Retina (tissue), 1 donor: ENCODE measurements at regions not wholly inside any gene's neighbourhood (a gene's known extent, or its start where the extent isn't known, plus 50 kb on each side); places are given as distances from the start of the nearest gene placed in this dataset.

Experiments used
- DNase-seq: peaks from one replicate; pipeline ENCODE4 v3.0.0-alpha.2; 2016

DNA sequence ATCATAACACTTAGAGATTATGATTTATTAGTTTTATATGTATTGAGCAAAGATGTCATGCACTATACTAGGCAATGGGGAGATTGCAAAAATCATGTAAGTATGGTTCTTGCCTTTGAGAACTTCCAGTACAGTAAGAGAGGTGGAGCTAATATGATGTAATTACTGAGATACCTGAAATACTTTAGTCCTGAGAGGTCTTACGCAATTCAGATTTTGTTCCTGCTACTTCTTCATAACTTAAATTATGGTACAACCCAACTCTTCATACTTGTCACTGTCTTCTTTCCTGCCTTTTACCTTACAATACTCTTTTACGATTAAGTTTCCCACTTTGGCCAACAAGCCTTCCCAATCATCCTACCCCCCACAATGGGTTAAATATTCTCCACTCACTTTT, 564.2 kb upstream of the PITX2 start:
- no peak for DNase-seq

DNA sequence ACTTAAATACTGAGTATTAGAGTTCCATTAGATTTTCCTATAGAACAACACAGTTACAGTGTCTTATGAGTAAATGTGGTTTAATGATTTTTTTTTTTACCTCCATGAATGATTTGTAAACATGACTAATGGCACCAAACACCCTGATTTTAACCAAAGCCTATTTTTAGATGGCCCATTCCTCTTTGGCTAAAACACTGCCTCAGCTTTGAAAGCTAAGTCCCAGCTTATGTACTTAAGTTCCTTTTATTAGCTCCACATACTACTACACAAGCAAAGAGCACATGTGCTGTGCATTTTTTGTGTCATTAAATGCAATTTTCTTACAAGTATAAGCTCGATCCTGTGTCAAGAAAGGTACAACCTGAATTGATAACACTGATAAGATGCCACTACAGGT, 575.6 kb upstream of the PITX2 start:
- DNase-seq: no peak

DNA sequence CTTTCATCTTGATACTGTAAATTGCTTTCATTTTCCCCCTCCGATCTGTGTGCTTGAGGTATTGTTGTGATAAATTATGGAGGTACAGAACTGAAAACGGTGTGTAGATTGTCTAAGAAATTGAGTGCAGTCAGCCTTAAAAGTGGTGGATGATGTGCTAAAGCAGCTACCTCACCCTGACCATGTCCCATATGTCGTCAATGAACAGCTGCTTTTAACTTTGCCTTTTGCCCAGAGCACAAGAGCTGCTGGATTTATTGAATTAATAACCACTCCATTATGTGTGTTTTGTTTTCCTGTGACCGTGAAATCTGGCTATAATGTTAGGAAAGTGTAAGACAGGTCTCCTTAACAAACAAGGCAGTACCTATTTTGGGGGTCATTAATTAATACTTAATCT, 581.9 kb upstream of the PITX2 start:
- DNase-seq: no peak

DNA sequence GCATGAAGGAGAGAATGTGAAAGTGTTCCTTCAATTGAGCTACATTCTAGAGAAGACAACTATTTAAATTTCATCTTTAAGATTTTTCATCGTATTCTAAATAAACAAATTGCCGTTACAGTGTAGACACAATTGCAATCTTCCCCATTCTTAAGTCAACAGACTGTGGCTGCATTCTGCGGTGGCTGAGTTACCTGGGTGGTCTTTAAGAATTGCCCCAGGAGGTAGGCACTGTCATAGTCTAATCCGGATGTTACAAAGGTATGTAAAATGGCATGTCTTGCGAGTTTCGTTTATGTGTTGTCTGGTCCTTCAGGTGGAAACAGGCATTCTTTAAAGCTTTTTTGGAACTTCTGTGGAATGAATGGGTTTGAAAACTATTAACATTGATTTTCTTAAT, 586.1 kb upstream of the PITX2 start:
- no peak for DNase-seq

DNA sequence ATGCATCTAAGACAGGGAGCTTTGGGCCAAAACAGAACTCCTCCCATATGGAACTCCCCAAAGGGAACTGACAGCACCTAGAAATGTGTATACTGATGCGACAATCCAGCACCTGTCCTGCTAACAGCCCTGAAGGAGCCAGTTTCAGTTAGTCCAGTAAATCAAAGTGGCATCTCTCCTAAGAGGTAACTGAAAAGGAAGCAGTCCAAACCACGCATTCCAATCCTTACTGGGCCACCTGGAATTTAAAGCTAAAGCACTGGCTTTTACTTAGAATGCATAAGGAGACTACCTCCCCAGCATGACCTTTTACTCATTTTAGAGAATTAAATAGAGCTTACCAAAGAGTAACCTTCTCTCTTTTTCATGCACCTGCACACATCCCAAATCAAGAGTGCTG, 586.8 kb upstream of the PITX2 start:
- no peak for DNase-seq

DNA sequence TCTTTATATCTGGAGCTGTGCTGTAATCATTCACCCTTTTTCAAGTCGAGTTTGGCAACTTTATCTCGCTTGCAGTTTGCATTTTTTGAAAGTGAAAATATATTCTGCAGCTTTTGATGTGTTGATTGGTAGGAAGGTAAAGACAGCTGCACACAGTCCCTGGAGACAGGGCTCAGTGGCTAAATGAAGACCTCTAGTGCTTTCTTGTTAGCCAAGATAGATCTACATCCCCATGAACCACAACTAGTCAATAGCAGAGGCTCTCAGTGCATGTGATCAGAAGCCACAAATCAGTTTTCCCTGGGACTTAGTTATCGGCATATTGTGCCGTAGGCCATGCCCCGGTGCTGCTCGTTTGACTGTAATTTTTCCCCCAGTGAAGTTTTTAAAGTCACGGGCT, 587.7 kb upstream of the PITX2 start:
- DNase-seq: no peak

DNA sequence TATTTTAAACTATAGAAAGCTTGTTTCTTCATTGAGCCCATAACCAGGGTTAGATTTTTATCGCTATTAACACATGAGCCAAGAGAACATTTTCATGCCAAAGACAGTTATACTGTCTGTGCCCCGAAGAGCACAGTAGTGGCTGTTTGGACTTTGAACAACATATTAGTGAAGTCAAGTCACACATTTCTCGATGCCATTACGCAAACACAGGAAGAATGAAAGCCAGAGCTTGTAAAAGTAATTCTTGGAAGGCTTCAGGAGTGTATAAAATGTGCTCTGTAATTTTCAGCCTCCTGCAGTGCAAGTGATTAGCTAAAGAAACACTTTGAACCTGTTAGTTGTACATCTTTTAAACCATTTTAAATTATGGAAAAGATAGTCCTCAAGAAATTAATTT, 590.7 kb upstream of the PITX2 start:
- DNase-seq: no peak

DNA sequence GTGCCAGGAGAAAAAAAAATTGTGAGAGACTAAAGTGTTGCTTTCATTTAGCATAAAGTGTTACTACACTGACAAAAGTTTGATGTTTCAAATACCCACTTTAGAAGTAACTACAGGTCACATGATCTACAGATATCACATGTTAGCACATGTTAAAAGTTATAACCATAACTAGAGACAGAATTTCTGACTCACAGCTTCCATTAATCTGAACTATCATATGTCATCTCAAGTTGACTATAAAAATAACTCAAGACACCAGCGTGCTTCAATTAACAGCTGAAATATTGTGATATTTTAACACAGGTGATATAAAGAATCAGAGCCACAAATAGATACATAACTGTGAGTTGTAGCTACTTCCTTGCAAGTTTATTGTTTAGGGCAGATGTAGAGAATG, 591.5 kb upstream of the PITX2 start:
- DNase-seq: no peak

DNA sequence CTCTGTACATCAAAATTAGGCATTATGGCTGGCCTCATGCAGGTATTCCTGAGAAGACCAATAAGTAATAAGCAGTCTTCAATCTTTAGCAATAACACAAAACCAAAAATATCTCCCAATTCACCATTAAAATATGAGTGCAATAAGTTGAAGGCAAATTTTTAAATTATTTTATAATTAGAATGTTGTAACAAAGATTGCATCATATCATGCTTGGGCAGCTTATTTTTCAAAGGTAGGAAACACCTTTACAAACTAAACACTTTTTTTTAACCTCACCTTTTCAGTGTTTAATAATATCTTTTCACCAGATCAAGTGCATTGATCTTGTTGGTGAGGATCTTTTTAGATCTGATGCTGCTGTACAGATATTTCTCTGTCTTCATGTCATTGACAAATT, 592.9 kb upstream of the PITX2 start:
- DNase-seq: no peak

DNA sequence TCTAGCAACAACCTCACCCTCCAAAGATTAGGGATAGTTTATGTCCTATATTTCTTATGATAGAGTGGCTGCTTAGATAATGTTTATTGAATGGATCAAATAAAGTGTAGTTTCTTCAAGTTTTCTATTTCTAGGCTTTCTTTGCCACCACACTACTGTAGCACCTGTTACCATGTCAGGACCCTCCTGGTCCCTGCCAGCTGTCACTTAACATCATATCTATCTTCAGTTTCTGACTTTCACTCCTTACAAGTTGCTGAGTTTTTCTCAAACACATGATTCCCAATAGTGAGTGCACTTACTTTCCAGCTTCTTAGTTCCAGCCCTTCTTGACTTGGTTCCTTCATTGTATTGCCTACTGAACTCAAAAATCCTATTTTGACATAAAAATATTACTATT, 593.9 kb upstream of the PITX2 start:
- no peak for DNase-seq

DNA sequence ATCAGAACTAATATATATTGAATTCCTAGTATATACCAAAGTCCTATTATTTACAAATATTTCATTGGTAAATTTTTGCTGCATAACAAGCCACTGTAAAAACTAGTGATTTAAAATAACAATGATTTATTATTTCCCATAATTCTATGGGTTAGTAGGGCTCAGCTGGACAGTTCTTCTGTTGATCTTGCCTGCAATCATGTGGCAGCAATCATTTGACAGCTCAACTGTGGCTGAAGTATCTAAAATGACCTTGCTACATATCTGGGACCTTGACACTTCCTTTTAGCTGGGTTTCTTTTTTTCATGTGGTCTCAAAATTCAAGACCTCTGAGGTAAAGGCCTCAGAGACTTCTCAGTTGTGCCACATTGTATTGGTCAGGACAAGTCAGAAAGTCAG, 598.5 kb upstream of the PITX2 start:
- DNase-seq: no peak

DNA sequence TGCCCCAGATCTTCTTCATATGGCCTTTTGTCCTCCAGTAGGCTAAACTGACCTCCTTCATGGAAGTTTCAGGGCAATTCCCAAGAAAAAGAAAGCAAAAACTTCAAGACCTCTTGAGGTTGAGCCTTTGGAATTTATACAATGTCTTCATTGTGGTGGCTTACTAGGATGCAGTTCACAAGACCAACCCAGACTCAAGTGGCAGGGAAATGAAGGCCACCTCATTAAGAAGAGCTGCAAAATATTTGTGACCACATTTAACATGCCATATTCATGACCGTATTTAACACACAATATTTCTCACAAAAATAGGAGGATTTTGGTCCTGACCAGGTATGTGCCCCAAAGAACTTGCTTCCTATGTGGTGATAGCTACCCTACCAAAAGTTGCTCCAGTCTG, 605.5 kb upstream of the PITX2 start:
- DNase-seq: no peak

DNA sequence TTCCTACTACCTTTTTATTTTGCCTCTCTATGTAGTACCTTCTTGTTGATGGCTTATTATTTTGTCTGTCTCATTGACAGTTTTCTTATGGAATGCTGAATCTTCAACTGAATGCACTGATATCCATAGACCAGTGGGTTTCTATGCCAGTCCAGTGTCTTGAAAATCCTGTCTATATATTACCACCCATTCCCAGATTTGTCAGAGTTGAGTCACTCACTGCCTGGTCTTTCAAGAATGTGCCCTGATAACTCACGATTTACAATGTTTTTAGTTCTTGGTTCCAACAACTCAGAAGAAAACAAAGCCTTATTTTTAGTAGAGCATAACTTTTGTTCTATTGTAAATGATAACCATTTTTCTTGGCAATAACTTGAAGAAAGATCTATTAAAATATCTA, 606.0 kb upstream of the PITX2 start:
- DNase-seq: no peak

DNA sequence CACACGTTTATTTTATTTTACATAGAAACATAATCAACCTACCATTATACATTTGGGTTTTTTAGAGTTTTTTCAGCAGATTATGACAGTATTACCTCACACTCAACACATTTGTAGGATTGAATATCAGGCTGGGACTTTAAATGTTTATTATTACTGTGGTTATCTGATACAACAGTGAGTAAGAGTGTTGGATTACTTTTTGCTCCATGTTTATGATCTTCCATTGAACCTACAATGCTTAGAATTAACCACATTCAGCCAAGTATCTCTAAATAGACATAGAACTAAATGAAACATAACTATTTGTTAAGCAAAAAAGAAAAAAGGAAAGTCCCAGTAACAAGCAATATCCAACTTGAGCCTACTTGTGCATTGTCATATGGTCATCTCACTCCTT, 607.4 kb upstream of the PITX2 start:
- no peak for DNase-seq

DNA sequence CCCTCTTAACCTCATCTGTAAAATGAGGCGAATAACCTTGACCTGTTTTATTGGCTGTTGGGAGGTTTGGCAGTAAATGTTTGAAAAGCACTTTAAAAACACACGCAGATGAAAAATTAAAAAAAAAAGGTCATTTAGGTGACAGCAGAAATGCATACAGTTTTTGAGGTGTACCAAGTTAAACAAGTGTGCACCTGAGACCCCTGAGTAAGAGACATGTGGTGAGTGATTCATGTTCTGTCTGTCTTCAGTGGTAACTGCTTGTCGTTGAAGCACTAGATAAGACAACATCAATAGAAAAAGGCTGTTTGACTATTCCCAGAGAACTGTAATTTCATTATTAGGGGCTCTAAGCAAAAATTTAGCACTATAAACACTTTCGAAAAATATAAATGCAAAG, 608.4 kb upstream of the PITX2 start:
- DNase-seq: no peak

DNA sequence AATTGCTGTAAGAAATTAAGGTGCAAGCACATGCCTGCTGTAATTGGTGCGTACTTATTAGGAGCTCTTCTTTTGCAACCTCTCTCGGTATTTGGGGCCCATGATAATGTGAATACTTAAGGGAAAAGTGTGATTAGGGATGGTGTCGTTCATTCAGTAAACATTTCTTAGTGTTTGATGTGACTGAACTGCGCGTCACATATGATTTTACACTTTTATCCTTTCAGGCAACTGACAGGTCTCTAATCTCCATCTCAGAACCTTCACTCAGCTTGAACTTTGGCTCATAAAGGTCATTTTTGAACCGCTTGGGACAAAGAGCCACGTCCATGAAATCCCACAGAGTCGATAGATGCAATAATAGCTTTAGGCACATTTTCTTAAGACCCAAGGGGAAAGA, 612.1 kb upstream of the PITX2 start:
- DNase-seq: peak; percentile 11

DNA sequence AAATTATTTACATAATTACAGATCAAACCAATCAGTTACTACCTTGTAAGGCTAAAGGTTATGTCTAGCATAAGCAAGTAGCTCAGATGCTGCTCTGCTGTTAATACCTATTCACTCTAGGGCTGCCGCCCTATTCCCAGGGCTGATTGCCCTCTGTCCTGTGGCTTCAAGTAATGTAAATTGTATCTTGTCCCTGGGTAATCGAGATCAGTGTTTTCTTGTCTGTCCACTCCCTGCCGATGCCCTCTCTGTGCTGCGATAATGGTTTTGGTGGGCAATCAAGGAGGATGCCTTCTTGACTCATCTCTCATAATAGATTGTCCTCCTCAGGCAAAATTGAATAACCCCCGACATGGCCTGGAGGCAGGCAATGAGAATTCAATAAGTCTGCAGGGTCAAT, 641.0 kb upstream of the PITX2 start:
- DNase-seq: no peak

DNA sequence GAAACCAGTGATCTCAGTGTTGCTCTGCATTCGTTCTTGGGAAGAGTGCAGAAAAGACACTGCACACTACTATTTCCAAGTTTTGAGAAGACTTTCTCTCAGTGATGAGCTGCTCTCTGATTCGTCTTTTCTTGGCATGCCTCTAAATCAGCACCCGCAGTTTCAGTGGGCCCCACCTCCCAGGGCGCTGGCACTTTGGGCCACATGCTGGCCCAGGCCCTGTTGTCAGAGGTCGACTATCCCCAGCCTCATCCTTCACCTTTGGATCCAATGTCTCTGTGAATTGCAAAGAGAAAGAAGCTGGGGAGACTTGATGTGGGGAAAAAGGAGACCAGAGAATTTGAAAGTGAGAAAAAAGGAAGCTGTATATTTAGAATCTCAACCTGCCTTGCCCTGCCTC, 644.1 kb upstream of the PITX2 start:
- DNase-seq: no peak

DNA sequence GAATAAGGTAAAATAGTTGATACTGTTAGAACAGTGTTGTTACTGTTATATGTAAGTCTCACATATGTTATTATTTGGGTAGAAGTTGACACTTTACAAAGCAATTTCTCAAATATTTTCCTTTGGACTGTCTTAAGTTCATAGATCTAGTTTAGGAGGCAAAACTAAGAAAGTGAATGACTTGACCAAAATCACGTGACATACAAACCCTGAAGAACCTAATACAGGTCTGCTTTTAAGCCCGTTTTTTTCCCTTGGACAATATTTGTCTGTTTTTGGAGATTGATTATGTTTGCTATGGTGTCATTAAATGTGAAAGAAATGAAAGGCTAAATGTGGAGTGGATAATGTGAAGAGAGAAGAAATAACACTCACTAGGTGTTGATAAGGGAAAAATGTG, 644.9 kb upstream of the PITX2 start:
- DNase-seq: no peak

DNA sequence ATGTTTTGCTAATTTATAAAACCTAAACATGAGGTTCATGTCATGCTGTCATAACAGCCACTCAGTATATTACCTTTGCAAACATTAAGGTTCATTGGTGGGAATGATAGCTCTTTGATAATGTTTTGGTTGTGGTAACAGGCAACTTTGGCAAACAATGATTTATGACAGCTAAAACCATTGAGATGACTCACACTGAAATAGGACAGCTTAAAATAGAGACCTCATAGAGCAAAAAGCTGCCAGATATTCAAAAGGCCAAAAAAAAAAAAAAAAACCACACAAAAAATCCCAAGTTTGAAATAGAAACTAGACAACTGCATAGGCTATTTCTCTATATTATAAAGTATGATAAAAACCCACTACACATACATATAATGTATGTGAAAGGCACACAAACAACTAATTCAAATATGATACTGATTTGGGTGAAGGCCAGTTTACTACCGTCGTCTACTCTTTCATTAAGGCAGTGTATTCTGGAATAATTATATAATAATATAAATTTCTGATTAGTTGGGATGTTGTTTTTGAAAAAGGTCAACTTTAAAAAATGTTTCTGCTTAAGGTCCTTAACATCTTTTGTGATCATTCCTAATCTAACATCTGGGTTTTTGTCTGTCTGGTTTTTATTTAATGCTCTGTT, 646.0 kb upstream of the PITX2 start:
- no peak for DNase-seq

DNA sequence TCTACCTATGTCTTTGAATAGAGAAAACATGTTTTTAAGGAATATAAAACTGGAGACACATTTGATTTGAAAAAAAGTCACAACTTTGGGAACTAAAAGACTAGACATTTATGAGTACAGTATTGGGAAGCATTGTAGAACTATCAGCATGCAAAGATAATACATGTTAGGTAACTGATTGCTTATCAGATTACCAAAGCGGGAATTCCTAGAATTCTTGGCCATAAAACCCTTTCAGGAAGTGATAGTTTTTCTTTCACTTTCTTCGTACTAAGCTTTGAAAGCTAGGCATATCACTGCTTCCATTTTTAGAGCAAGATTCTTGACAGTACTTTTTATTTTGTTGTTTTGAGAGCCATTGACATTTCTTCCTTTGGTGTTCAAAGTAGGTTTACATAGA, 646.6 kb upstream of the PITX2 start:
- no peak for DNase-seq

DNA sequence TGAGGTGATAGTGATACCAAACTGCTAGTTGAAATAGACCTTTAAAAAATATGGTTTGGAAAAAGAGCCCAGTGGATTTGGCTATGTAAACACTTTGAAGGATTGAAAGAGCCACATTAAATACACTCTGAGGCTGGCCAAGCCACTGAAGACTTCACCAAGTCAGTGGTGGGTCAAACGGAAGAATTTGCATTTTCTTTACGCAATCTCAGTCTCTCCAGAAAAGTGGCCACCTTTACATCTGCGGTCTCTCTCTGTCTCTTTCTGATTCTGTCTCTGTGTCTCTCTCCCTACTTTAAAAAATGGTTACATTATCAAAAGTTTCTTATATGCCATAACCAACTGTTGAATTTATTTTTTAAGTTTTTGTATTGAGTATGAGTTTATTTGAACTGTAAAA, 651.2 kb upstream of the PITX2 start:
- DNase-seq: no peak

DNA sequence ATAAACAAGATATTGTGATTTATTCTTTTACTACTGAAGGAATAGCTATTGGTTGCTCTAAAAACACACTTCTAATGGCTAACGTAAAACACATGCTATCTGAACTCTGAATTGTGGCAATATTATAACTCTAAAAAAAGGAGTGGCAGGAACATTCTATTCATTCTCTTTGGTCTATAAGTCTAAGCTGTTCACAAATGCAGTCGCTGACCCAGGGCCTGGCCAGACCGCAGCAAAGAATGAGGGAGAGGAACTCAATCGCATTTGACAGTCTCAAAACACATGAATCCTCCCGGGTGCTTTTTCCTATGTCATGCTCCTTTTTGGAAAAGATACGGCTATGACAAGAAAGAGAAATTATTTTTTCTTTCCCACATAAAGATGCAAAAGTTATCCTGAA, 651.6 kb upstream of the PITX2 start:
- DNase-seq: no peak

DNA sequence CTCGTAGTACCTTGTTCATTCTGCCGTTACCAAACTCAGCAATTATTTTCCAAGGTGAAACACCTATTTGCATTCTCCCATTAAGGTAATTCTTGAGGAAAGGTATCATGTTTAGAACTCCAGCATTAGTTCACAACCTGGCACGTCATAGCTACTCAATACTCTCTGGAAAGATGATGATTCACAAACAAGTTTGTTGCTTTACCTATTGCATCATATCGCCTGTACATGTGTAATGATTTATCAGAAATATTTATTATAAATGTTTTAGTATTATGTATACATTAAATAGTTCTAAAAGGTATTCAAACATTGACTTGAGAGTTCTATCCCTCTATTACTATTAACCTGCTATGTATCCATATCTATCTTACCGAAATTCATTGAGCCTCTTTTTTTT, 658.3 kb upstream of the PITX2 start:
- no peak for DNase-seq

DNA sequence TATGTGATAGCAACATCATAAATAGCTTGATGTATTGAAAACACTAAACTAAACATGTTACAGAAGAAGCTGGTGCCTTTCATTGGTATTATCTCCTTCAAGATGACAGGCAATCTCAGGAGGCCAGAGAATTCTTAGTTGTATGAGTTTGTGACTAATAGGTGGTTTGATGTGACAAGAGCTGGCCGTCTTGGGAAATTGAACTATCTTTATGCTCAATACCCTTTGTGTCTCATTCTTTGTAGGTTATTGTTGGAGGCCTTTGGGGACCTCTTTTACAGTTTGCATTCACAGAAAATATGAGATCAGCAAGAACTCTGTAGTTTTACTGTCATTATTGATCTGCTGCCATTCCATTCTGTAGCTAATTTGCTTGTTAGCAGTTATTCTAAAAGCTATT, 659.2 kb upstream of the PITX2 start:
- DNase-seq: no peak

DNA sequence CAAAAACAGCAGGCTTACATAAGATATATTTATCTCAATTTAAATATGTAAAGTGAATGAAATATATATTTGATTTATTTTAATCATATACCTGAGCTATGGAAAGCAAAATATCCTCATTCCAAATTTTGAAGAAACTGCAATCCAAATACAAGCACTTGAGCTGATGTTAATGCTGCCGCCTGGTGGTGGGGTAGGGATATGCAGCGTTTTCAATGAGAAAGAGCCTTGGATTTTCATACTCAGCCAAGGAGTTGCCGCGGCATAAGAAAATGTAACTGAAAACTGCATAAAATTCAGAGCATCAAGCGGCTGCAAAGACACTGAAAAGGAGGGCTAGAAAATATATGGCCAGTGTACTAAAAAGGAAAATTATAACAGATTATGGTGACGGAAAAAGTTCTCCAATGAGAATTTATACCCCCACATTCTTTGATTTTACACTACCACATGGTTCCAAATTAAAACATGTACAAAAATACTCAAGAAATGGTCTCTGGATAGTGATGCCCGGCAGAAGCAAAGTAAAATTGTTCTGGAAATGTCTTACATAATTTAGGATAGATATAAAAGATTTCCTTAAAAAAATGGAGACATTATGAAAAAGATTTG, 660.3 kb upstream of the PITX2 start:
- DNase-seq: no peak
